ENCODE measurements at regions not wholly inside any gene's neighbourhood (a gene's known extent, or its start where the extent isn't known, plus 50 kb on each side); places are given as distances from the start of the nearest gene placed in this dataset.

DNA sequence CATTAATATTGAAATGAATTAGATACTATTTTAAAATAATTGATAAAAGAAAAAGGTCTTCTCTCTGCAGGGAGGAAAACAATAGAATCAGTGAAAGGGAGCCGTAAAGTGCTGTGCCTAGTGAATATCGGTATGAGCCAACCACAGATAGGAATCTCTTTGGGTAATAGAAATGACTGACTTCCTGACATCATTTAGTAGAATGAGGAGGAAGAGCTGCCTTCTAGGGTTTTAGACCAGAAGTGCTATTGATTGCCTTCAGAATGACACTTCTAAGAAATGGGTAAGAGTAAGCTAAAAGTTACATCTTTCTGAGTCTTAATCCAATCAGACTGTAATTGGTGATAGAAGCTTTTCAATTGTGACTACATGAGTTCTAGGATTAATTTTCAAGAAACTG lies 134.0 kb upstream of the MAP9 start (continued):
- TF ChIP-seq, protein P1, sequence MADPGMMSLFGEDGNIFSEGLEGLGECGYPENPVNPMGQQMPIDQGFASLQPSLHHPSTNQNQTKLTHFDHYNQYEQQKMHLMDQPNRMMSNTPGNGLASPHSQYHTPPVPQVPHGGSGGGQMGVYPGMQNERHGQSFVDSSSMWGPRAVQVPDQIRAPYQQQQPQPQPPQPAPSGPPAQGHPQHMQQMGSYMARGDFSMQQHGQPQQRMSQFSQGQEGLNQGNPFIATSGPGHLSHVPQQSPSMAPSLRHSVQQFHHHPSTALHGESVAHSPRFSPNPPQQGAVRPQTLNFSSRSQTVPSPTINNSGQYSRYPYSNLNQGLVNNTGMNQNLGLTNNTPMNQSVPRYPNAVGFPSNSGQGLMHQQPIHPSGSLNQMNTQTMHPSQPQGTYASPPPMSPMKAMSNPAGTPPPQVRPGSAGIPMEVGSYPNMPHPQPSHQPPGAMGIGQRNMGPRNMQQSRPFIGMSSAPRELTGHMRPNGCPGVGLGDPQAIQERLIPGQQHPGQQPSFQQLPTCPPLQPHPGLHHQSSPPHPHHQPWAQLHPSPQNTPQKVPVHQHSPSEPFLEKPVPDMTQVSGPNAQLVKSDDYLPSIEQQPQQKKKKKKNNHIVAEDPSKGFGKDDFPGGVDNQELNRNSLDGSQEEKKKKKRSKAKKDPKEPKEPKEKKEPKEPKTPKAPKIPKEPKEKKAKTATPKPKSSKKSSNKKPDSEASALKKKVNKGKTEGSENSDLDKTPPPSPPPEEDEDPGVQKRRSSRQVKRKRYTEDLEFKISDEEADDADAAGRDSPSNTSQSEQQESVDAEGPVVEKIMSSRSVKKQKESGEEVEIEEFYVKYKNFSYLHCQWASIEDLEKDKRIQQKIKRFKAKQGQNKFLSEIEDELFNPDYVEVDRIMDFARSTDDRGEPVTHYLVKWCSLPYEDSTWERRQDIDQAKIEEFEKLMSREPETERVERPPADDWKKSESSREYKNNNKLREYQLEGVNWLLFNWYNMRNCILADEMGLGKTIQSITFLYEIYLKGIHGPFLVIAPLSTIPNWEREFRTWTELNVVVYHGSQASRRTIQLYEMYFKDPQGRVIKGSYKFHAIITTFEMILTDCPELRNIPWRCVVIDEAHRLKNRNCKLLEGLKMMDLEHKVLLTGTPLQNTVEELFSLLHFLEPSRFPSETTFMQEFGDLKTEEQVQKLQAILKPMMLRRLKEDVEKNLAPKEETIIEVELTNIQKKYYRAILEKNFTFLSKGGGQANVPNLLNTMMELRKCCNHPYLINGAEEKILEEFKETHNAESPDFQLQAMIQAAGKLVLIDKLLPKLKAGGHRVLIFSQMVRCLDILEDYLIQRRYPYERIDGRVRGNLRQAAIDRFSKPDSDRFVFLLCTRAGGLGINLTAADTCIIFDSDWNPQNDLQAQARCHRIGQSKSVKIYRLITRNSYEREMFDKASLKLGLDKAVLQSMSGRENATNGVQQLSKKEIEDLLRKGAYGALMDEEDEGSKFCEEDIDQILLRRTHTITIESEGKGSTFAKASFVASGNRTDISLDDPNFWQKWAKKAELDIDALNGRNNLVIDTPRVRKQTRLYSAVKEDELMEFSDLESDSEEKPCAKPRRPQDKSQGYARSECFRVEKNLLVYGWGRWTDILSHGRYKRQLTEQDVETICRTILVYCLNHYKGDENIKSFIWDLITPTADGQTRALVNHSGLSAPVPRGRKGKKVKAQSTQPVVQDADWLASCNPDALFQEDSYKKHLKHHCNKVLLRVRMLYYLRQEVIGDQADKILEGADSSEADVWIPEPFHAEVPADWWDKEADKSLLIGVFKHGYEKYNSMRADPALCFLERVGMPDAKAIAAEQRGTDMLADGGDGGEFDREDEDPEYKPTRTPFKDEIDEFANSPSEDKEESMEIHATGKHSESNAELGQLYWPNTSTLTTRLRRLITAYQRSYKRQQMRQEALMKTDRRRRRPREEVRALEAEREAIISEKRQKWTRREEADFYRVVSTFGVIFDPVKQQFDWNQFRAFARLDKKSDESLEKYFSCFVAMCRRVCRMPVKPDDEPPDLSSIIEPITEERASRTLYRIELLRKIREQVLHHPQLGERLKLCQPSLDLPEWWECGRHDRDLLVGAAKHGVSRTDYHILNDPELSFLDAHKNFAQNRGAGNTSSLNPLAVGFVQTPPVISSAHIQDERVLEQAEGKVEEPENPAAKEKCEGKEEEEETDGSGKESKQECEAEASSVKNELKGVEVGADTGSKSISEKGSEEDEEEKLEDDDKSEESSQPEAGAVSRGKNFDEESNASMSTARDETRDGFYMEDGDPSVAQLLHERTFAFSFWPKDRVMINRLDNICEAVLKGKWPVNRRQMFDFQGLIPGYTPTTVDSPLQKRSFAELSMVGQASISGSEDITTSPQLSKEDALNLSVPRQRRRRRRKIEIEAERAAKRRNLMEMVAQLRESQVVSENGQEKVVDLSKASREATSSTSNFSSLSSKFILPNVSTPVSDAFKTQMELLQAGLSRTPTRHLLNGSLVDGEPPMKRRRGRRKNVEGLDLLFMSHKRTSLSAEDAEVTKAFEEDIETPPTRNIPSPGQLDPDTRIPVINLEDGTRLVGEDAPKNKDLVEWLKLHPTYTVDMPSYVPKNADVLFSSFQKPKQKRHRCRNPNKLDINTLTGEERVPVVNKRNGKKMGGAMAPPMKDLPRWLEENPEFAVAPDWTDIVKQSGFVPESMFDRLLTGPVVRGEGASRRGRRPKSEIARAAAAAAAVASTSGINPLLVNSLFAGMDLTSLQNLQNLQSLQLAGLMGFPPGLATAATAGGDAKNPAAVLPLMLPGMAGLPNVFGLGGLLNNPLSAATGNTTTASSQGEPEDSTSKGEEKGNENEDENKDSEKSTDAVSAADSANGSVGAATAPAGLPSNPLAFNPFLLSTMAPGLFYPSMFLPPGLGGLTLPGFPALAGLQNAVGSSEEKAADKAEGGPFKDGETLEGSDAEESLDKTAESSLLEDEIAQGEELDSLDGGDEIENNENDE (IDR thresholded peaks at IDR 0.05; ENCODE audit: insufficient replicate concordance, low read length), result no peak
- no peak for TF ChIP-seq TAF7 (optimal IDR thresholded peaks at IDR 0.05; ENCODE audit: borderline replicate concordance, low read depth, low read length)
- no peak for TF ChIP-seq BCL11A (IDR thresholded peaks at IDR 0.05; ENCODE audit: low read depth in 2 of 2, low read length in 2 of 2)
- no peak for TF ChIP-seq RXRA (IDR thresholded peaks at IDR 0.05; ENCODE audit: insufficient read depth, low read depth, low read length)
- TF ChIP-seq YY1 (IDR thresholded peaks at IDR 0.05; ENCODE audit: low read depth, low read length), result no peak
- TF ChIP-seq EZH2 (IDR thresholded peaks at IDR 0.05; ENCODE audit: low read depth, low read length, severe bottlenecking), result no peak

Measured in H1 (cell line).